Colonic mucosa (tissue), 4 donors: ENCODE measurements at regions not wholly inside any gene's neighbourhood (a gene's known extent, or its start where the extent isn't known, plus 50 kb on each side); places are given as distances from the start of the nearest gene placed in this dataset.

ENCODE experiments used
- DNase-seq: peaks from one replicate; pipeline ENCODE4 v3.0.0-alpha.2; 2020
- H3K27ac ChIP-seq: fragments of 200-600 bp; one replicate; pipeline ENCODE4 v1.8.0; 2021
- H3K27me3 ChIP-seq: fragments of 200-600 bp; one replicate; pipeline ENCODE4 v1.8.0; 2021
- H3K36me3 ChIP-seq: fragments of 200-600 bp; one replicate; pipeline ENCODE4 v1.8.0; 2021
- H3K4me1 ChIP-seq: fragments of 200-600 bp; one replicate; pipeline ENCODE4 v1.8.0; 2021; ENCODE audit warnings: mild to moderate bottlenecking
- H3K4me3 ChIP-seq: fragments of 200-600 bp; one replicate; pipeline ENCODE4 v1.8.0; 2021
- H3K9ac ChIP-seq, 2 donors: one replicate each; pipeline ENCODE4 v1.7.0; 2013; ENCODE audit warnings: control low read depth in 2 of 2, low read depth in 2 of 2, low read length in 2 of 2
- H3K9me3 ChIP-seq: fragments of 200-600 bp; one replicate; pipeline ENCODE4 v1.8.0; 2021
- intact Hi-C: fragments of 100-400 bp; cut with DNase I; formaldehyde crosslinking; loops from one replicate; pipeline ENCODE4 v1.14.1; 2022
- TF ChIP-seq, protein P1 (sequence below): fragments of 200-600 bp; IDR thresholded peaks from one replicate; pipeline ENCODE4 v1.8.0; 2022; ENCODE audit warnings: antibody characterized with exemption, mild to moderate bottlenecking
- donor health status: healthy.
- donor health status: DM: no; HTN: no; CAD: no.
- donor health status: DM: no; HTN: no; CAD: no.

DNA sequence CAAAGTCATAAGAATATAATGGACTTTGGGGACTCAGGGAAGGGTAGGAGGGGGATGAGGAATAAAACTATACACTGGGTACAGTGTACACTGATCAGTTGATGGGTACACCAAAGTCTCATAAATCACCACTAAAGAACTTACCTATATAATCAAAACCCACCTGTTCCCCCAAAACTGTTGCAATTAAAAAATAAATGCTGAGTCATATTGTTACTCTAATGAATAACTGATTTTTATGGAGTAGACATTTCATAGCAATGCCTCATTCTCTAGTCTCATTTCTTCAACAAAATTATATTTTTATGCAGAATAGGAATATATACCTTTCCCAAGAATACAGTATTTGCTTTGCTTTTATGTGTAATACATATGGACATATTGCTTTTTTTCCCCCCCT is 181.2 kb downstream of the ST6GAL2 start:
- intact Hi-C loops, result no loop called here

DNA sequence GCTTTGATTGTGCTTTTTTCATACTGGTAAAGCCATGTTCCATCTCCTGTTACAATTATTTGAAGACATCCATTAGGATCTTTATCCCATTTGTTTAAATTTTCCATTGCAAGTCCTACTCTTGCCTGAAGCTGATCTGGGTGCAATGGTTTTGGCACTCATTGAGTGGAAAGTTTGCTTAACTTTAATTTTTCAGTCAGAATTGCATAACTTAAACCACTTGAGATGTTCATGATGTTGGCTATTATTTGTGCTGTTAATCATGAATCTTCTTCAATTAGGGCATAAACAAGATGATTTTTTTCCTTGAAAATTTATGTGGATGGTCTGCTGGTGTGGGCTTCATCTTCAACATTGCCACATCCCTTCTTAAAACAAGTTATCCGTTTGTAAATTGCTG is 180.1 kb downstream of the ST6GAL2 start:
- DNase-seq, result no peak

More for the DNA sequence above, 181.2 kb downstream of the ST6GAL2 start:
- Histone ChIP-seq H3K36me3 (no peaks in the 10 kb centered on the region), H3K4me3 (no peak overlapping the region), H3K27ac (no peak overlapping the region), H3K9me3 (no peaks in the 10 kb centered on the region), H3K27me3 (no peaks in the 10 kb centered on the region), H3K9ac (no peak overlapping the region), H3K4me1 (no peaks in the 10 kb centered on the region)
- TF ChIP-seq, protein P1, sequence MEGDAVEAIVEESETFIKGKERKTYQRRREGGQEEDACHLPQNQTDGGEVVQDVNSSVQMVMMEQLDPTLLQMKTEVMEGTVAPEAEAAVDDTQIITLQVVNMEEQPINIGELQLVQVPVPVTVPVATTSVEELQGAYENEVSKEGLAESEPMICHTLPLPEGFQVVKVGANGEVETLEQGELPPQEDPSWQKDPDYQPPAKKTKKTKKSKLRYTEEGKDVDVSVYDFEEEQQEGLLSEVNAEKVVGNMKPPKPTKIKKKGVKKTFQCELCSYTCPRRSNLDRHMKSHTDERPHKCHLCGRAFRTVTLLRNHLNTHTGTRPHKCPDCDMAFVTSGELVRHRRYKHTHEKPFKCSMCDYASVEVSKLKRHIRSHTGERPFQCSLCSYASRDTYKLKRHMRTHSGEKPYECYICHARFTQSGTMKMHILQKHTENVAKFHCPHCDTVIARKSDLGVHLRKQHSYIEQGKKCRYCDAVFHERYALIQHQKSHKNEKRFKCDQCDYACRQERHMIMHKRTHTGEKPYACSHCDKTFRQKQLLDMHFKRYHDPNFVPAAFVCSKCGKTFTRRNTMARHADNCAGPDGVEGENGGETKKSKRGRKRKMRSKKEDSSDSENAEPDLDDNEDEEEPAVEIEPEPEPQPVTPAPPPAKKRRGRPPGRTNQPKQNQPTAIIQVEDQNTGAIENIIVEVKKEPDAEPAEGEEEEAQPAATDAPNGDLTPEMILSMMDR, result no peak
- DNase-seq, result no peak

GRCh38 chr2:106706283-106706682 is 179.7 kb downstream of the ST6GAL2 start:
- H3K4me1 ChIP-seq, result no peaks in the 10 kb centered on the region
- intact Hi-C loops, result no loop called here
- H3K27me3 ChIP-seq, result no peaks in the 10 kb centered on the region
- TF ChIP-seq, protein P1, result no peak
- no peak overlapping the region for H3K27ac ChIP-seq
- H3K9me3 ChIP-seq, result no peaks in the 10 kb centered on the region
- no peak overlapping the region for H3K9ac ChIP-seq
- no peak for DNase-seq
- H3K36me3 ChIP-seq, result no peaks in the 10 kb centered on the region
- H3K4me3 ChIP-seq, result no peak overlapping the region

More for the DNA sequence above, 180.1 kb downstream of the ST6GAL2 start:
- TF ChIP-seq, protein P1, result no peak
- intact Hi-C loops, result no loop called here
- H3K36me3 ChIP-seq, result no peaks in the 10 kb centered on the region
- H3K9ac ChIP-seq, result no peak overlapping the region
- H3K27me3 ChIP-seq, result no peaks in the 10 kb centered on the region
- H3K27ac ChIP-seq, result no peak overlapping the region
- H3K9me3 ChIP-seq, result no peaks in the 10 kb centered on the region
- H3K4me1 ChIP-seq, result no peaks in the 10 kb centered on the region
- no peak overlapping the region for H3K4me3 ChIP-seq

GRCh38 chr2:106708209-106708608 is 177.8 kb downstream of the ST6GAL2 start:
- TF ChIP-seq, protein P1, result no peak
- Histone ChIP-seq H3K27ac (no peak overlapping the region), H3K4me1 (no peaks in the 10 kb centered on the region), H3K27me3 (no peaks in the 10 kb centered on the region), H3K9ac (no peak overlapping the region), H3K9me3 (no peaks in the 10 kb centered on the region), H3K36me3 (no peaks in the 10 kb centered on the region), H3K4me3 (no peak overlapping the region)
- intact Hi-C loops, result no loop called here
- no peak for DNase-seq

- Histone ChIP-seq H3K4me1 (no peaks in the 10 kb centered on the region), H3K9me3 (no peaks in the 10 kb centered on the region), H3K27me3 (no peaks in the 10 kb centered on the region), H3K27ac (no peak overlapping the region), H3K9ac (no peak overlapping the region), H3K36me3 (no peaks in the 10 kb centered on the region), H3K4me3 (no peak overlapping the region)
- intact Hi-C loops, result no loop called here
- DNase-seq, result no peak
- TF ChIP-seq, protein P1, result no peak
Measured at GRCh38 chr2:106709229-106709628, 176.7 kb downstream of the ST6GAL2 start.

DNA sequence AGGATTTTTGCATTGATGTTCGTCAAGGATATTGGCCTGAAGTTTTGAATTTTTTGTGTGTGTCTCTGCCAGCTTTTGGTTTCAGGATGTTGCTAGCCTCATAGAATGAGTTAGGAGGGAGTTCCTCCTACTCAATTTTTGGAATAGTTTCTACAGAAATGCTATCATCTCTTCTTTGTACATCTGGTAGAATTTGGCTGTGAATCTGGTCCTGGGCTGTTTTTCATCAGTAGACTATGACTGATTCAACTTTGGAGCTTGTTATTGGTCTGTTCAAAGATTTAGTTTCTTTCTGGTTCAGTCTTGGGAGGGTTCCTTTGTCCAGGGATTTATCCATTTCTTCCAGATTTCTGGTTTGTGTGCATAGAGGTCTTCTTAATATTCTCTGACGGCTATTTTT is 166.7 kb downstream of the ST6GAL2 start:
- Histone ChIP-seq H3K4me3 (no peak overlapping the region), H3K4me1 (no peaks in the 10 kb centered on the region), H3K9ac (no peak overlapping the region), H3K27ac (no peak overlapping the region), H3K36me3 (no peaks in the 10 kb centered on the region), H3K9me3 (no peaks in the 10 kb centered on the region), H3K27me3 (no peaks in the 10 kb centered on the region)
- TF ChIP-seq, protein P1, result no peak
- no peak for DNase-seq
- intact Hi-C loops, result no loop called here
